ENCODE measurements at regions not wholly inside any gene's neighbourhood (a gene's known extent, or its start where the extent isn't known, plus 50 kb on each side); places are given as distances from the start of the nearest gene placed in this dataset.

DNA sequence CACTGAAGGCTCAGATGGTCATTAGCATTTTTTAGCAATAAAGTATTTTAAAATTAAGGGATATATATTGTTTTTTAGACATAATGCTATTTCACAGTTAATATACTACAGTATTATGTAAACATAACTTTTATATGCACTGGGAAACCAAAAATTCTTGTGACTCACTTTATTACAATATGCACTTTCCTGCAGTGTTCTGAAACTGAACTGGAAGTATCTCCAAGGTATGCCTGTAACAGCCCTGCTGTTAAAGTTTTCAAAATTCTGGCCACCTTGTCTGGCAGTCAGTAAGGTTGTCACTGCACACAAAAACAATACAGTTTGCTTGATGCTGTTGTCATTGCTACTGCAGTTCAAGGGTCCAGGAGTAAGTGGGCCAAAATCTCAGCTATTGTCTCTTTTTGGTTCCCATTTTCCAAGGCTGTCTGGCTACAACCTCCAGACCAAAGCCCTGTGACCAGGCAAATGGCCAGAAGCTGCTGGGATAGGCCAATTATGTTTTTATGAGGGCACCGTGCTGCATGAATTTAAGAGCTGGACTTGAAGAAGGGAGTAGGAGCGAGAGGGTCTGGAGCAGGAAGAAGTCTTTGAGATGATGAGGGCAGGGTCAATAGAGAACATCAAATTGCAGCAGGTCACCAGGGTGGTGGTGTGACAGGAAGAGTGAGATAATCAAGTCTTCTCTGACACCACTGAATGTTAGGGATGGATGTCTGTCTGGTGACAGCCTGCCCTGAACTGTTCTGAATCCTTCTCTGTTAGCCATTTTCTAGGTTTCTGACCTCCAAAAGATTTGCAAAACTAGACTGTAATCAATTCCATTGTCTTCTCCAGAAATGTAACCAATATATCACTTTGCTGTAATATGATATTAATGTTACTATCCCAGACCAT is 82.3 kb upstream of the CACHD1 start:
- BruUV-seq (replicated peaks) = no TSS peak
- CTCF ChIA-PET = interaction anchor here (0.5 to 1.2 kb wide), 2 partner anchors 288 to 289 kb away, joined by 3 to 9 read pairs; no protein-coding TSS in a partner anchor
- no peaks in the 10 kb centered on the region for H3K36me3 Mint-ChIP-seq (ENCODE audit: insufficient read depth, unreplicated experiment)
- no peak for TF ChIP-seq CTCF (IDR thresholded peaks at IDR 0.05; ENCODE audit: unreplicated experiment)
- H3K4me1 Mint-ChIP-seq (ENCODE audit: insufficient read depth, unreplicated experiment) = no peaks in the 10 kb centered on the region
- POLR2A ChIA-PET = no interaction called here
- H3K4me3 Mint-ChIP-seq (ENCODE audit: unreplicated experiment) = no peak overlapping the region
- intact Hi-C loops (cut with micrococcal nuclease) = no loop called here
- H3K27ac Mint-ChIP-seq (ENCODE audit: low read depth, unreplicated experiment) = no peak overlapping the region
- no peaks in the 10 kb centered on the region for H3K9me3 Mint-ChIP-seq (ENCODE audit: unreplicated experiment)
- peaks cover 12% of the 10 kb centered on the region for H3K27me3 Mint-ChIP-seq (ENCODE audit: insufficient read depth, unreplicated experiment)
- DNase-seq (ENCODE audit: unreplicated experiment) = no peak

DNA sequence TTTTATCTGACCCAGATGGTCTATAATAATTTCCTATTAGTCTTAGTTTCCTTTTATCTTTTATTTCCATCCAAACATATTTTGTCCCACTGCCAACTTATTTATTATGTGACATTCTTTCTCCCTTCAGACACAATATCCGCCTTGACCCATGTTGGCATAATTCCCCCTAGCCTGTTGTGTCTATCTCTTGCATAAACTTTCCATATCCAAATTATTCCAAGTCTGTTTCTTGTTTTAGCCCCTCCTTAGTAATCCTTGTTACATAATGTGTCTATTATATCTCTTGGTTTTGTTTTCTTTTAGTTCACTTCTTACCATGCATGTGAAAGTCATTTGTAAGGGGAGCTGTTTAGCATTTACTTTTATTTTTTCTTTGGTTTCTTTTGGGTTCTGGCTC is 81.6 kb upstream of the CACHD1 start:
- Mint-ChIP-seq H3K27me3 (ENCODE audit: insufficient read depth, unreplicated experiment) (peaks cover 12% of the 10 kb centered on the region), H3K4me1 (ENCODE audit: insufficient read depth, unreplicated experiment) (no peaks in the 10 kb centered on the region), H3K9me3 (ENCODE audit: unreplicated experiment) (no peaks in the 10 kb centered on the region), H3K27ac (ENCODE audit: low read depth, unreplicated experiment) (no peak overlapping the region), H3K36me3 (ENCODE audit: insufficient read depth, unreplicated experiment) (no peaks in the 10 kb centered on the region), H3K4me3 (ENCODE audit: unreplicated experiment) (no peak overlapping the region)
- POLR2A ChIA-PET = interaction anchor here (0.7 to 0.9 kb wide), 2 partner anchors 9 to 44 kb away, joined by 4 read pairs; no protein-coding TSS in a partner anchor
- CTCF ChIA-PET = interaction anchor here (0.5 to 1.2 kb wide), 3 partner anchors 287 to 290 kb away, joined by 3 to 9 read pairs (median 3); no protein-coding TSS in a partner anchor
- no TSS peak for BruUV-seq (replicated peaks)
- intact Hi-C loops (cut with micrococcal nuclease) = no loop called here
- no peak for TF ChIP-seq CTCF (IDR thresholded peaks at IDR 0.05; ENCODE audit: unreplicated experiment)
- no peak for DNase-seq (ENCODE audit: unreplicated experiment)

DNA sequence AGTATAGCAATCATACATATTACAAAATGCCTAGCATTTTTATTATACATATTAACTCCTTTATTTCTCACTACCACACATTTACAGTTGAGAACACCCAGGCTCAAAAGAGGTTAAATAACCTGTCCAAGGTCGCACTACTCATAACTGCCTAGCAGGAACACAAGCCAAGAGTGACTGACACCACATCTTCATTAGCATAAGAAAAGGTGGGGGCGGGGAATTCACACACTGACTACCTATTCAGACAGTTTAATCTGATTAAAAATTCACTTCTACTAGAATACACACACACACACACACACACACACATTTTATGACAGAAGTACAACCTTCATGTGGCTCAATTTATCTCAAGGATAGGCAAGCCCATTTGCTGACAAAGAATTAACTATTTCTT is 77.8 kb upstream of the CACHD1 start:
- no peak for TF ChIP-seq CTCF (IDR thresholded peaks at IDR 0.05; ENCODE audit: unreplicated experiment)
- intact Hi-C loops (cut with micrococcal nuclease) = no loop called here
- no peaks in the 10 kb centered on the region for H3K27me3 Mint-ChIP-seq (ENCODE audit: insufficient read depth, unreplicated experiment)
- H3K4me1 Mint-ChIP-seq (ENCODE audit: insufficient read depth, unreplicated experiment) = no peaks in the 10 kb centered on the region
- POLR2A ChIA-PET = interaction anchor here (1.2 to 2.0 kb wide), 6 partner anchors 11 to 83 kb away, joined by 3 to 7 read pairs (median 6); no protein-coding TSS in a partner anchor
- DNase-seq (ENCODE audit: unreplicated experiment) = peak; percentile 17
- no peak overlapping the region for H3K4me3 Mint-ChIP-seq (ENCODE audit: unreplicated experiment)
- CTCF ChIA-PET = interaction anchor here (0.6 to 1.2 kb wide), 3 partner anchors 80 to 354 kb away, joined by 3 to 5 read pairs (median 3); no protein-coding TSS in a partner anchor
- H3K9me3 Mint-ChIP-seq (ENCODE audit: unreplicated experiment) = no peaks in the 10 kb centered on the region
- H3K36me3 Mint-ChIP-seq (ENCODE audit: insufficient read depth, unreplicated experiment) = no peaks in the 10 kb centered on the region
- no TSS peak for BruUV-seq (replicated peaks)
- no peak overlapping the region for H3K27ac Mint-ChIP-seq (ENCODE audit: low read depth, unreplicated experiment)

GRCh38 chr1:64393790-64394189 is 76.1 kb upstream of the CACHD1 start:
- BruUV-seq (replicated peaks) = no TSS peak
- CTCF ChIA-PET = no interaction called here
- DNase-seq (ENCODE audit: unreplicated experiment) = no peak
- intact Hi-C loops (cut with micrococcal nuclease) = no loop called here
- Mint-ChIP-seq H3K4me1 (ENCODE audit: insufficient read depth, unreplicated experiment) (no peaks in the 10 kb centered on the region), H3K4me3 (ENCODE audit: unreplicated experiment) (no peak overlapping the region), H3K9me3 (ENCODE audit: unreplicated experiment) (peaks cover 6% of the 10 kb centered on the region), H3K27me3 (ENCODE audit: insufficient read depth, unreplicated experiment) (no peaks in the 10 kb centered on the region), H3K27ac (ENCODE audit: low read depth, unreplicated experiment) (no peak overlapping the region), H3K36me3 (ENCODE audit: insufficient read depth, unreplicated experiment) (no peaks in the 10 kb centered on the region)
- TF ChIP-seq CTCF (IDR thresholded peaks at IDR 0.05; ENCODE audit: unreplicated experiment) = no peak
- POLR2A ChIA-PET = interaction anchor here (1.0 to 2.0 kb wide), 4 partner anchors 9 to 70 kb away, joined by 3 to 7 read pairs (median 4); no protein-coding TSS in a partner anchor
